HEK293T (cell line): ENCODE measurements at regions not wholly inside any gene's neighbourhood (a gene's known extent, or its start where the extent isn't known, plus 50 kb on each side); places are given as distances from the start of the nearest gene placed in this dataset.
"Not testable (repeated sequence)": the region's sequence is repeated elsewhere in the genome, so short reads cannot be mapped to it uniquely, and the experiment has no call there.

ENCODE experiments used
- CTCF ChIA-PET: fragments of 350-600 bp; formaldehyde crosslinking; extraction: SDS; loops from one replicate; lab custom pipeline; 2021; ENCODE audit warnings: antibody characterized with exemption, inconsistent platforms; lab: Yijun Ruan, JAX
- POLR2A ChIA-PET: fragments of 350-600 bp; formaldehyde crosslinking; extraction: SDS; loops from one replicate; lab custom pipeline; 2020; ENCODE audit warnings: antibody characterized with exemption, inconsistent platforms; lab: Yijun Ruan, JAX
- DNase-seq: peaks from one replicate; pipeline ENCODE4 v3.0.0; 2012; ENCODE audit warnings: mixed read lengths; ENCODE audit errors: extremely low spot score
- ARNT ChIP-seq: fragments of 450-650 bp; IDR thresholded peaks from 2 replicates; pipeline ENCODE4 v1.6.1; 2017; ENCODE audit warnings: mild to moderate bottlenecking
- BHLHE40 ChIP-seq: fragments of 450-650 bp; IDR thresholded peaks from 2 replicates; pipeline ENCODE4 v1.6.1; 2016; ENCODE audit warnings: mild to moderate bottlenecking, moderate library complexity, borderline replicate concordance
- CTBP1 ChIP-seq: fragments of 450-650 bp; IDR thresholded peaks from 2 replicates; pipeline ENCODE4 v1.6.1; 2016; ENCODE audit warnings: borderline replicate concordance
- ELF4 ChIP-seq: fragments of 450-650 bp; IDR thresholded peaks from 2 replicates; pipeline ENCODE4 v1.6.1; 2017; ENCODE audit warnings: antibody characterized with exemption
- FOXA1 ChIP-seq: fragments of 450-650 bp; IDR thresholded peaks from 2 replicates; pipeline ENCODE4 v1.6.1; 2016; ENCODE audit warnings: mild to moderate bottlenecking
- FOXK2 ChIP-seq: fragments of 450-650 bp; IDR thresholded peaks from 2 replicates; pipeline ENCODE4 v1.6.1; 2016; ENCODE audit warnings: mild to moderate bottlenecking
- FOXM1 ChIP-seq: fragments of 450-650 bp; IDR thresholded peaks from 2 replicates; pipeline ENCODE4 v1.6.1; 2017; ENCODE audit warnings: mild to moderate bottlenecking, borderline replicate concordance
- HDGF ChIP-seq: fragments of 450-650 bp; IDR thresholded peaks from 2 replicates; pipeline ENCODE4 v1.6.1; 2017; ENCODE audit warnings: antibody characterized with exemption, borderline replicate concordance
- L3MBTL2 ChIP-seq: fragments of 450-650 bp; conservative IDR thresholded peaks from 2 replicates; pipeline ENCODE4 v1.6.1; 2016; ENCODE audit warnings: mild to moderate bottlenecking
- LEF1 ChIP-seq: fragments of 450-650 bp; IDR thresholded peaks from 2 replicates; pipeline ENCODE4 v1.6.1; 2017; ENCODE audit warnings: mild to moderate bottlenecking, borderline replicate concordance
- NFRKB ChIP-seq: fragments of 450-650 bp; IDR thresholded peaks from 2 replicates; pipeline ENCODE4 v1.6.1; 2016; ENCODE audit warnings: mild to moderate bottlenecking, moderate library complexity
- SP1 ChIP-seq: fragments of 450-650 bp; IDR thresholded peaks from 2 replicates; pipeline ENCODE4 v1.6.1; 2017
- SUZ12 ChIP-seq: fragments of 450-650 bp; IDR thresholded peaks from 2 replicates; pipeline ENCODE4 v1.6.1; 2016; ENCODE audit warnings: mild to moderate bottlenecking
- TARDBP ChIP-seq: fragments of 450-650 bp; IDR thresholded peaks from 2 replicates; pipeline ENCODE4 v1.6.1; 2016
- ZNF384 ChIP-seq: fragments of 450-650 bp; IDR thresholded peaks from 2 replicates; pipeline ENCODE4 v1.6.1; 2016
- TF ChIP-seq, protein P1 (sequence below): fragments of 450-650 bp; IDR thresholded peaks from 2 replicates; pipeline ENCODE4 v1.6.1; 2016

DNA sequence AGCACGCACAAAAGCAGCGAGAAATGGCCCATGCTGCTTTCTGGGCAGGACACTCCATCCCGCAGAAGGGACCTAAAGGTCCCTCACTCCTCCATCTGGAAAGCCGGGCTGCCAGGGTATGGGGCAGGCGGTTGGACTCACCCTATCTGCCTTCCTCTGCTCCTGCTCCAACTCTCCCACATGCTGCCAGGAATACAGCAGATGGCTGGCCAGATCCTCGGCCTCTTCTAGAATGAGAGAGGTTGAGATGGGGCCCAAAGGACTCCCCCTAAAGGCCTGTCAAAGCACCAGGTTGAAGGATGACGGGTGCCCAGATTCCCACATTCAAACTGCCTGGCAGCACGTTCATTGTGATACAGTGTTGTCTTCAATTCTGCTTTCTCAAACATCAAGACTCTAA, 85.1 kb upstream of the C2CD4B start:
- CTCF ChIA-PET, result no interaction called here
- POLR2A ChIA-PET, result no interaction called here
- no peak for DNase-seq
- no peak for TF ChIP-seq ZNF384
- TF ChIP-seq HDGF, result no peak
- no peak for TF ChIP-seq FOXM1
- no peak for TF ChIP-seq CTBP1
- TF ChIP-seq FOXA1, result no peak
- no peak for TF ChIP-seq SP1
- no peak for TF ChIP-seq BHLHE40
- no peak for TF ChIP-seq TARDBP
- no peak for TF ChIP-seq NFRKB

DNA sequence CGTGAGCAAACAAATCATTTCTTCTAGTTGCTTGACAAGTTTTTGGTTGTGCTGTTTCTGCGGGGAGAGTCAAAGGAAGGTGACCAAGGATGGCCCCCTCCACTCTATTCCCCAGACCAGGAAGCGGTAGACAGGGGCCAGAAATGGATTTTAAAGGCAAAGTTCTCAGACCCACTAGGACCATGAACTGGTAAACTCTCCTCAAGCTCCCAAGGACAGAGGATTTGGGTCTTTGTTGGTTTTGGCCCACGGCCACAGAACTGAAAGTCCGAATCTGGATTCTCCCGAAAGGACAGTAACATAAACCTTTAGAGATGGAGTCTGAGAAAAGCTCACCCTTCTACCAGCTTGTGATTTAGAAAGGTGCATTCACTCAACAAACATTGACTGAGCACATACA, 85.9 kb upstream of the C2CD4B start:
- POLR2A ChIA-PET, result no interaction called here
- CTCF ChIA-PET, result no interaction called here
- DNase-seq, result no peak

DNA sequence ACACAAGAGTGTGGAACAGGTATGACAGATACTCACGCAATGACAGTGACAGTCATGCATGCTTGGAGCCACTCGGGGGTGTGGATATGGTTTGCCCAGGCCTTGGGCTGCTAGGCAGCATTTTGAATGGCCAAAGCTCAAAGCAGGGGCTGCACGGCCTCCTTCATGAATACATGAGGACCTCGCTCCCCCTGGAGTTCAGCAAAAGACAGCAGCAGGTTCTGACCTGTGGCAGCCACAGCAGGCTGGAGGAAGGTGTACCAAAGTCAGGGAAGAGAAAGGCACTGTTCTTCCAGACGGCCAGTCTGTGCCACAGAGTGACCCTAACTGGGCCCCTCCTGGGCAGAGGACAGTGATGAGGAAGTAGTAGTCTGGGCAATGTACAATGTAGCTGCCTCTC, 88.2 kb upstream of the C2CD4B start:
- CTCF ChIA-PET, result interaction anchor here (0.7 to 1.5 kb wide), 4 partner anchors 13 to 115 kb away, joined by 3 to 8 read pairs (median 4); no protein-coding TSS in a partner anchor
- no peak for DNase-seq

More for the DNA sequence above, 85.9 kb upstream of the C2CD4B start:
- TF ChIP-seq FOXM1, result no peak
- TF ChIP-seq ELF4, result no peak
- TF ChIP-seq NFRKB, result no peak
- TF ChIP-seq FOXA1, result no peak
- no peak for TF ChIP-seq LEF1
- no peak for TF ChIP-seq SP1
- TF ChIP-seq SUZ12, result no peak
- TF ChIP-seq ARNT, result no peak
- no peak for TF ChIP-seq TARDBP
- no peak for TF ChIP-seq BHLHE40
- TF ChIP-seq HDGF, result no peak

DNA sequence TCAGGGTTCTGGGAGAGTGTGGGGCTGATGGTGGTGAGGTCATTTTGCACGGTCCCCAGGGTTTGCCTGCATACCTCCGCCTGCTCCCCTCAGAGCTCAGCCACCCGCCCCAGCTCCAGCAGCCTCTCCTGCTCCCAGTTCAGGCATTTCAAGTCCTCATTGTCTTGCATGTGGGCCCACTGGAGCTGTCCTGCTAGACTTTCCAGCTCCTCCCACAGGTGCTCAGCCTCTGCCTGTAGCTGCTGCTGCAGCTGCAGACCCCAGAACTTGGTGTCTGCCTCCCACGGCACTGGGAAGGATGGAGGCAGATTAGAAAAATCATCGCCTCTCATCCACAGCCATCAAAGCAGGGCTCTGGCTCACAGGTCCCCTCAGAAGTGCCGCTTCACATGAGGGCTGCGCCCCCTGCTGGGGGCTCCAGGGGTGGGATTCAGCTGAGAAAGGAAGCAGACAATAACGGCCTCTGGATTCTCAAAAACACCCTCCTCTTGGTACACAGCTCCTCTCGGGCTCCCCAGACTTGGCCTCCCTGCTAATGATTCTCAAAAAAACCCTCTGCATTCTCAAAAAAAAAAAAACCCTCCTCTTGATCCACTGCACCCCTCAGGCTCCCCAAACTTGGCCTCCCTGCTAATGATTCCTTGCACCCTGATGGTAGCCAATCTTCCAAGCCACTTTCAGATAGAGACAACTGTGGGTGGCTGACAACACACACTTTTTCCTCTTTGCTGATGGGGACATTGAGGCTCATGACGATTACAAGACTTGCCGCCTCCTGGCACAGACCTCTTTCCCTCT, 89.3 kb upstream of the C2CD4B start:
- ChIA-PET POLR2A (no interaction called here), CTCF (interaction anchor here (0.5 to 1.5 kb wide), 10 partner anchors 14 to 1639 kb away, joined by 3 to 8 read pairs (median 4); no protein-coding TSS in a partner anchor)
- no peak for TF ChIP-seq SUZ12
- TF ChIP-seq TARDBP, result no peak
- no peak for TF ChIP-seq NFRKB
- TF ChIP-seq CTBP1, result no peak
- TF ChIP-seq ELF4, result no peak
- no peak for TF ChIP-seq ARNT
- no peak for TF ChIP-seq FOXM1
- peak; percentile 59 for DNase-seq

More for the DNA sequence above, 88.2 kb upstream of the C2CD4B start:
- TF ChIP-seq HDGF (no peak), FOXA1 (no peak), ZNF384 (no peak), CTBP1 (no peak), L3MBTL2 (no peak), ARNT (no peak), LEF1 (no peak), NFRKB (no peak), FOXK2 (no peak), TARDBP (no peak), BHLHE40 (no peak), SP1 (no peak)
- TF ChIP-seq, protein P1, sequence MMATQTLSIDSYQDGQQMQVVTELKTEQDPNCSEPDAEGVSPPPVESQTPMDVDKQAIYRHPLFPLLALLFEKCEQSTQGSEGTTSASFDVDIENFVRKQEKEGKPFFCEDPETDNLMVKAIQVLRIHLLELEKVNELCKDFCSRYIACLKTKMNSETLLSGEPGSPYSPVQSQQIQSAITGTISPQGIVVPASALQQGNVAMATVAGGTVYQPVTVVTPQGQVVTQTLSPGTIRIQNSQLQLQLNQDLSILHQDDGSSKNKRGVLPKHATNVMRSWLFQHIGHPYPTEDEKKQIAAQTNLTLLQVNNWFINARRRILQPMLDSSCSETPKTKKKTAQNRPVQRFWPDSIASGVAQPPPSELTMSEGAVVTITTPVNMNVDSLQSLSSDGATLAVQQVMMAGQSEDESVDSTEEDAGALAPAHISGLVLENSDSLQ, result no peak
- POLR2A ChIA-PET, result no interaction called here

DNA sequence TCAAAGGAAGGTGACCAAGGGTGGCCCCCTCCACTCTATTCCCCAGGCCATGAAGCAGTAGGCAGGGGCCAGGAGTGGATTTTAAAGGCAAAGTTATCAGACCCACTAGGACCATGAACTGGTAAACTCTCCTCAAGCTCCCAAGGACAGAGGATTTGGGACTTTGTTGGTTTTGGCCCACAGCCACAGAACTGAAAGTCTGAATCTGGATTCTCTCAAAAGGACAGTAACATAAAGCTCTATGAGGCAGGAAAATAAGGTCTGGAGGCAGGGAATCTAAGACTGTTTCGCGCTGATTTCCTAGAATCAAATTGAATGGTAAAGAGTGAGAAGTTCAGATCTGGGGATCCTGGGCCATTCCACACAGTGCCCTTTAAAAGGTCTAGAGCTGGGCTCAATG, 91.3 kb upstream of the C2CD4B start:
- POLR2A ChIA-PET, DNase-seq, CTCF ChIA-PET: not testable (repeated sequence)

DNA sequence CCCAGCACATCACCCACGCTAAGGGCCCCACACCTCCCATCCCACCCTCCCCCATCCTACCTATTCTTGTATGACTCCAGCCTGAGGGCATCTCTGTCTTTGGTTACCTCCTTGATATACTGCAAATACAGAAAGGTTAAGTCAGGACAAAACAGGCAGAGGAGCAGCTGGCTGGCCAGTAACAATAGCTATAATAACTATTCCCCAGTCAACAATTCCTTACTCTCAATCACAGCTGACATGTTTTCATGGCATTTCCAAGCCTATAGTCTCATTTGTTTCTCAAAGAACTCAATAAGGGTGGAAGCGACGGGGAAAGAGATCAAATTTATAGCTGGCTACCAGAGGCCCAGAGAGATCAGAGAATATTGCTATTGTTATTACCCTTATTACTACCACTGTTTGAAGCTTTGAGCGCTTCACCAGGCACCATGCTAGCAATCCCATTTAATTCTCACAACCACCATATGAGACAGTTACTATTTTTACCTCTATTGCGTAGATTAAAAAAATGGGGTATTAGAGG, 93.0 kb upstream of the C2CD4B start:
- TF ChIP-seq FOXK2, result no peak
- no peak for TF ChIP-seq SUZ12
- no peak for TF ChIP-seq NFRKB
- no peak for TF ChIP-seq HDGF
- TF ChIP-seq ARNT, result no peak
- no peak for TF ChIP-seq FOXA1
- no peak for TF ChIP-seq BHLHE40
- ChIA-PET CTCF (interaction anchor here (1.1 kb wide), 1 partner anchor 26 kb away, joined by 3 read pairs; no protein-coding TSS in a partner anchor), POLR2A (no interaction called here)
- DNase-seq, result no peak

DNA sequence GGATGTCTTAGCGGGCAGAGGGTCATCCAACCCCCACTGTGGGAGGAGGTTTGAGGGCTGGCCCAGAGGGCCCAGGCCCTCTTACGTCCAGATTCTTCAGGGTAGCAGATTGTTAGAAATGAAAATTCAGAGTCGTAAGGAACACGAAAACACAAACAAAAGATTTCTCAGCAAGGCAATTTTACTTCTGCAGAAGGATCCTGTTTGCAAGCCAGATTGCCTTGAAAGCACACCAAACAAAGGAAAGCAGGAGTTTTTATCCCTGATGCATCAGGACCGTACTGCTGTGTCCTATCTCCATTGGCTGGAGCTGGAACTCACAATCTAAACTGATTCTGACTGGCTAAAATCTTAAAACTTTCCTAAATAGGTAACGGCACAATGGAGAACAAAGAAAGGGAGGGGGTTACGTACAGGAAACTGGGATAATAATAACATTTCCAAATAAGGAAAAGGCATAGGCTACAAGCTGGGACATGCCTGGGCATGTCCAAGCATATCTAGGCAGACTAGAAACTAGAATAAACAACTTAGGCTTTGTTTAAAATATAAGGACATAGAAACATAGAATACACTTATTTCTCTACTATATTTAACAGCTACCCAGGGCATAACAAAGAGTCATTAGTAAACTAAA, 97.3 kb upstream of the C2CD4B start:
- DNase-seq, result no peak
- ChIA-PET POLR2A (no interaction called here), CTCF (no interaction called here)
- TF ChIP-seq ZNF384 (no peak), CTBP1 (no peak), L3MBTL2 (no peak), SUZ12 (no peak), LEF1 (no peak), FOXK2 (no peak), TARDBP (no peak)
